ENCODE measurements at regions not wholly inside any gene's neighbourhood (a gene's known extent, or its start where the extent isn't known, plus 50 kb on each side); places are given as distances from the start of the nearest gene placed in this dataset.

- no peak overlapping the region for H3K4me3 Mint-ChIP-seq
- no peaks in the 10 kb centered on the region for H3K4me1 Mint-ChIP-seq
- H3K9me3 Mint-ChIP-seq: no peaks in the 10 kb centered on the region
- no peak for DNase-seq
- no peaks in the 10 kb centered on the region for H3K36me3 Mint-ChIP-seq
- no peak overlapping the region for H3K27ac Mint-ChIP-seq
- no peaks in the 10 kb centered on the region for H3K27me3 Mint-ChIP-seq
- CTCF ChIA-PET: no interaction called here
These were observed 161.9 kb downstream of the ZBTB18 start for GRCh38 chr1:244212797-244213475.

GRCh38 chr1:244214009-244214967 is 163.2 kb downstream of the ZBTB18 start:
- no peaks in the 10 kb centered on the region for H3K36me3 Mint-ChIP-seq
- DNase-seq: no peak

GRCh38 chr1:244216836-244217235 is 165.8 kb downstream of the ZBTB18 start:
- Mint-ChIP-seq H3K36me3 (no peaks in the 10 kb centered on the region), H3K9me3 (no peaks in the 10 kb centered on the region), H3K4me1 (no peaks in the 10 kb centered on the region), H3K27me3 (no peaks in the 10 kb centered on the region), H3K27ac (no peak overlapping the region), H3K4me3 (no peak overlapping the region)
- DNase-seq: no peak
- CTCF ChIA-PET: no interaction called here

More at GRCh38 chr1:244214009-244214967, 163.2 kb downstream of the ZBTB18 start:
- no peak overlapping the region for H3K4me3 Mint-ChIP-seq
- CTCF ChIA-PET: no interaction called here
- H3K4me1 Mint-ChIP-seq: no peaks in the 10 kb centered on the region
- H3K9me3 Mint-ChIP-seq: no peaks in the 10 kb centered on the region
- H3K27me3 Mint-ChIP-seq: no peaks in the 10 kb centered on the region
- no peak overlapping the region for H3K27ac Mint-ChIP-seq

GRCh38 chr1:244217711-244218110 is 166.6 kb downstream of the ZBTB18 start:
- H3K36me3 Mint-ChIP-seq: no peaks in the 10 kb centered on the region
- no peaks in the 10 kb centered on the region for H3K4me1 Mint-ChIP-seq
- peaks cover 5% of the 10 kb centered on the region for H3K27me3 Mint-ChIP-seq
- H3K4me3 Mint-ChIP-seq: no peak overlapping the region
- H3K27ac Mint-ChIP-seq: no peak overlapping the region
- H3K9me3 Mint-ChIP-seq: no peaks in the 10 kb centered on the region
- CTCF ChIA-PET: no interaction called here
- no peak for DNase-seq

GRCh38 chr1:244218220-244218619 is 167.1 kb downstream of the ZBTB18 start:
- Mint-ChIP-seq H3K36me3 (no peaks in the 10 kb centered on the region), H3K27ac (no peak overlapping the region), H3K9me3 (no peaks in the 10 kb centered on the region), H3K4me3 (no peak overlapping the region), H3K27me3 (peaks cover 9% of the 10 kb centered on the region), H3K4me1 (no peaks in the 10 kb centered on the region)
- DNase-seq: no peak
- CTCF ChIA-PET: no interaction called here

- H3K4me1 Mint-ChIP-seq: no peaks in the 10 kb centered on the region
- H3K9me3 Mint-ChIP-seq: no peaks in the 10 kb centered on the region
- peaks cover 9% of the 10 kb centered on the region for H3K27me3 Mint-ChIP-seq
- CTCF ChIA-PET: no interaction called here
- no peak for DNase-seq
- H3K4me3 Mint-ChIP-seq: no peak overlapping the region
- H3K36me3 Mint-ChIP-seq: no peaks in the 10 kb centered on the region
- H3K27ac Mint-ChIP-seq: no peak overlapping the region
These were observed 168.1 kb downstream of the ZBTB18 start for GRCh38 chr1:244219149-244219548.

- Mint-ChIP-seq H3K4me1 (no peaks in the 10 kb centered on the region), H3K4me3 (no peak overlapping the region), H3K27ac (no peak overlapping the region), H3K36me3 (no peaks in the 10 kb centered on the region), H3K27me3 (peaks cover 10% of the 10 kb centered on the region), H3K9me3 (no peaks in the 10 kb centered on the region)
- CTCF ChIA-PET: no interaction called here
- DNase-seq: no peak
These were observed 168.7 kb downstream of the ZBTB18 start for GRCh38 chr1:244219802-244220201.

GRCh38 chr1:244220410-244220809 is 169.3 kb downstream of the ZBTB18 start:
- H3K27me3 Mint-ChIP-seq: peaks cover 13% of the 10 kb centered on the region
- CTCF ChIA-PET: no interaction called here
- H3K27ac Mint-ChIP-seq: no peak overlapping the region
- H3K36me3 Mint-ChIP-seq: no peaks in the 10 kb centered on the region
- no peaks in the 10 kb centered on the region for H3K4me1 Mint-ChIP-seq
- no peak overlapping the region for H3K4me3 Mint-ChIP-seq
- H3K9me3 Mint-ChIP-seq: no peaks in the 10 kb centered on the region
- DNase-seq: no peak

- no peaks in the 10 kb centered on the region for H3K4me1 Mint-ChIP-seq
- no peaks in the 10 kb centered on the region for H3K9me3 Mint-ChIP-seq
- CTCF ChIA-PET: no interaction called here
- peaks cover 13% of the 10 kb centered on the region for H3K27me3 Mint-ChIP-seq
- H3K27ac Mint-ChIP-seq: no peak overlapping the region
- DNase-seq: no peak
- H3K36me3 Mint-ChIP-seq: no peaks in the 10 kb centered on the region
- H3K4me3 Mint-ChIP-seq: no peak overlapping the region
These were observed 170.9 kb downstream of the ZBTB18 start for GRCh38 chr1:244221991-244222390.

- no peaks in the 10 kb centered on the region for H3K36me3 Mint-ChIP-seq
- CTCF ChIA-PET: no interaction called here
- H3K9me3 Mint-ChIP-seq: no peaks in the 10 kb centered on the region
- DNase-seq: no peak
- H3K27ac Mint-ChIP-seq: no peak overlapping the region
- no peaks in the 10 kb centered on the region for H3K4me1 Mint-ChIP-seq
- peaks cover 13% of the 10 kb centered on the region for H3K27me3 Mint-ChIP-seq
- H3K4me3 Mint-ChIP-seq: no peak overlapping the region
These were observed 173.7 kb downstream of the ZBTB18 start for GRCh38 chr1:244224487-244225430.

GRCh38 chr1:244226435-244226834 is 175.4 kb downstream of the ZBTB18 start:
- H3K27ac Mint-ChIP-seq: no peak overlapping the region
- no peaks in the 10 kb centered on the region for H3K9me3 Mint-ChIP-seq
- no peaks in the 10 kb centered on the region for H3K4me1 Mint-ChIP-seq
- no peak overlapping the region for H3K4me3 Mint-ChIP-seq
- peaks cover 23% of the 10 kb centered on the region for H3K27me3 Mint-ChIP-seq
- CTCF ChIA-PET: no interaction called here
- no peak for DNase-seq
- no peaks in the 10 kb centered on the region for H3K36me3 Mint-ChIP-seq

GRCh38 chr1:244230470-244230869 is 179.4 kb downstream of the ZBTB18 start:
- no peak for DNase-seq
- Mint-ChIP-seq H3K4me1 (peaks cover 3% of the 10 kb centered on the region), H3K27ac (no peak overlapping the region), H3K36me3 (no peaks in the 10 kb centered on the region), H3K9me3 (no peaks in the 10 kb centered on the region), H3K27me3 (peaks cover 27% of the 10 kb centered on the region), H3K4me3 (no peak overlapping the region)
- CTCF ChIA-PET: no interaction called here

- Mint-ChIP-seq H3K27me3 (peaks cover 27% of the 10 kb centered on the region), H3K9me3 (no peaks in the 10 kb centered on the region), H3K36me3 (no peaks in the 10 kb centered on the region), H3K4me3 (no peak overlapping the region), H3K27ac (no peak overlapping the region), H3K4me1 (peaks cover 3% of the 10 kb centered on the region)
- CTCF ChIA-PET: no interaction called here
- no peak for DNase-seq
These were observed 180.1 kb downstream of the ZBTB18 start for GRCh38 chr1:244231193-244231571.

- Mint-ChIP-seq H3K9me3 (no peaks in the 10 kb centered on the region), H3K4me1 (peaks cover 3% of the 10 kb centered on the region), H3K27ac (no peak overlapping the region), H3K36me3 (no peaks in the 10 kb centered on the region), H3K27me3 (peaks cover 27% of the 10 kb centered on the region), H3K4me3 (no peak overlapping the region)
- CTCF ChIA-PET: no interaction called here
- no peak for DNase-seq
These were observed 180.7 kb downstream of the ZBTB18 start for GRCh38 chr1:244231572-244232315.

All from activated naive CD4-positive, alpha-beta T cell treated with anti-CD3 and anti-CD28 coated beads, Interleukin-2, amount 10 ng/mL, durations not matched to agents 7 days and 5 days (primary cell).